ENCODE measurements at regions not wholly inside any gene's neighbourhood (a gene's known extent, or its start where the extent isn't known, plus 50 kb on each side); places are given as distances from the start of the nearest gene placed in this dataset.

DNA sequence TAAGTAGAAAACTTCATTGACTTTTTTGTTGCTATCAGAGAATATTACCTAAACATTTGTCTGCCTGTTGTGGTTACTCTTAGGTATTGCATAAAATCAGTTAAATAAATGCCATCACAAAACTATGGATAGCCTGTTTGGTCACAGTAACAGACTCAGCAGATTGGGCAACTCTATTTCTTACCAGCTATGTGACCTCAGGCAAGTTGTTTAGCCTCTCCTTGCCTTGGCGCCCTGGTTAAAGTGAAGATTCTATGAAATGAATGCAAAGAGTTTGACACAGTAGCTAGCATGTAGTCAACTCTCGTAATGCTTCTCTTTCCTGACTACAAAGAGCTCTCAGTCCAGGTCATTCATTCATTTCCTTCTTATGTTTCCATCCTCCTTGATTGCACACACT is 82.5 kb upstream of the ID4 start:
- POLR2A ChIA-PET (ENCODE audit: low non-redundant PET) = no interaction called here
- H3K27ac ChIP-seq = no peak overlapping the region
- TF ChIP-seq, protein P1, sequence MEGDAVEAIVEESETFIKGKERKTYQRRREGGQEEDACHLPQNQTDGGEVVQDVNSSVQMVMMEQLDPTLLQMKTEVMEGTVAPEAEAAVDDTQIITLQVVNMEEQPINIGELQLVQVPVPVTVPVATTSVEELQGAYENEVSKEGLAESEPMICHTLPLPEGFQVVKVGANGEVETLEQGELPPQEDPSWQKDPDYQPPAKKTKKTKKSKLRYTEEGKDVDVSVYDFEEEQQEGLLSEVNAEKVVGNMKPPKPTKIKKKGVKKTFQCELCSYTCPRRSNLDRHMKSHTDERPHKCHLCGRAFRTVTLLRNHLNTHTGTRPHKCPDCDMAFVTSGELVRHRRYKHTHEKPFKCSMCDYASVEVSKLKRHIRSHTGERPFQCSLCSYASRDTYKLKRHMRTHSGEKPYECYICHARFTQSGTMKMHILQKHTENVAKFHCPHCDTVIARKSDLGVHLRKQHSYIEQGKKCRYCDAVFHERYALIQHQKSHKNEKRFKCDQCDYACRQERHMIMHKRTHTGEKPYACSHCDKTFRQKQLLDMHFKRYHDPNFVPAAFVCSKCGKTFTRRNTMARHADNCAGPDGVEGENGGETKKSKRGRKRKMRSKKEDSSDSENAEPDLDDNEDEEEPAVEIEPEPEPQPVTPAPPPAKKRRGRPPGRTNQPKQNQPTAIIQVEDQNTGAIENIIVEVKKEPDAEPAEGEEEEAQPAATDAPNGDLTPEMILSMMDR (conservative IDR thresholded peaks at IDR 0.05; ENCODE audit: low read depth) = no peak
- DNase-seq (ENCODE audit: low spot score) = no peak
- CTCF ChIA-PET = no interaction called here

DNA sequence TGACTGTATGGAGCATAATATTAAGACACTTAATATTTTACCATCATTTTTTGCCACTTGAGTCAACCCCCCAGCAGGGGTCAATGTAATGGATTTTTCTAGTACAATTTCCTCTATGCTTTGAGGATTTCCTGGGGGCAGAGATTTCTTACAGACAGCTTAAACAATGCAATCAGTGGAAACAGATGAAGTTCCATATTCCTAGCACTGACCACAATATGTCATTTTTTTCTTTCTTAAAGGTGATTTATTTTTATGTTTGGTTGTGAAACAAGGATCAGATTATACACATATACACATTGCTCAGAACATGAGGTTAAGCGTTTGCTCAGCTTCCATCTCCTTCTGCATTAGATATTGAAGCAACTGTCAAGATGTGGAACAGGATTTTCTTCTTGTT is 82.0 kb upstream of the ID4 start:
- H3K27ac ChIP-seq = no peak overlapping the region
- TF ChIP-seq, protein P1 (conservative IDR thresholded peaks at IDR 0.05; ENCODE audit: low read depth) = no peak
- POLR2A ChIA-PET (ENCODE audit: low non-redundant PET) = no interaction called here
- CTCF ChIA-PET = no interaction called here
- no peak for DNase-seq (ENCODE audit: low spot score)

DNA sequence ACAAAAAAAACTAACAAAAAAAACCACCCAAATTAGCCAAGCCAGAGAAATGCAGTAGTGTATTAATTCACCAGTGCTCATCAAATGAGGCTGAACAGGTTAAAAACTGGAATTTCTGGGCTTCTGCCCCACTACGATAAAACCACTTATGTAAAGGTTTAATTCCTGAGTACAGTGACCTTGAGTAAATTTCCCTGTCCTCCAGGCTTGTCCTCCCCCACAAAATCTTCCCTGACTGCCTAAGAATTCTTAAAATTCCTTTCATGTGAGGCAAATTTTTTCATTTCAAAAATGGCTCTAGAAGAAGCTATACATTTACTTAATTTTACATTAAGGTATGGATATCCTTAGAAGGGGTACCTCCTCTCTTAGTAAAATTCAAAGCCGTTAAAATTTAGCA is 80.1 kb upstream of the ID4 start:
- DNase-seq (ENCODE audit: low spot score) = no peak
- CTCF ChIA-PET = no interaction called here
- TF ChIP-seq, protein P1 (conservative IDR thresholded peaks at IDR 0.05; ENCODE audit: low read depth) = no peak
- POLR2A ChIA-PET (ENCODE audit: low non-redundant PET) = no interaction called here
- no peak overlapping the region for H3K27ac ChIP-seq

DNA sequence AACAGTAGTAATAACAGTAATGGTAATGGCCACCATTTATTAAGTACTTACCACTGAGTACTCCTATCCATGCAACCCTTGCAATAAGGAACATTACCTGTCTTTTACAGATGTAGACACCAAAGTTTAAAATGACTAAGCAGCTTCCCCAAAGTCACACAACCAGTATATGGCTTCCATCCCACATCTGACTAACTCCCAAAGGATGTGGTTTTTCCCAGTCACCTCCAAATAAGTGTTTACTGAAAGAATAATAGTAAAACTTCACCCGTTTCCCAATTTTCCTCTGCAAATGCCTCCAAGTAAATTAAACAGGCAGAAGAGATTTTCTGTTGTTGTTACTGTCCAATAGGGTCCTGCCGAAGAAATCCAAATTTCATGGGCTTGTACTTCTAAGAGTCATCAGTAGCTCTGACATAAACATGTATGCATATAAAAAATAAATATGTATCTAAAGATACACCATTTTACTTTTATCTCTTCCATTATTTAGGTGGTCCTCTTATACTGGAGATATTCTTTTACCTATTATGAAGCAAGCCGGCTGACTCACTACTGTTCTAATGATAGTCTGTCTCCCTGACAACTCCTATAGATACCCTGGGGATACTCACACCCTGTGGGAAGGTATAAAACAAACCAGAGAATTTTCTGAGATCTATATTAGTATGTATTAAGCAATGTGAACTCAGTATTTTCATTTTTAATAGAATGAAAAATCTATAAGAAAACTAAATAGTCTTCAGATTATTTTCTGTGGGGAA is 77.9 kb upstream of the ID4 start:
- TF ChIP-seq, protein P1 (conservative IDR thresholded peaks at IDR 0.05; ENCODE audit: low read depth) = no peak
- CTCF ChIA-PET = interaction anchor here (0.7 kb wide), 1 partner anchor 127 kb away, joined by 5 read pairs; no protein-coding TSS in a partner anchor
- DNase-seq (ENCODE audit: low spot score) = peak; percentile 45
- POLR2A ChIA-PET (ENCODE audit: low non-redundant PET) = no interaction called here
- H3K27ac ChIP-seq = no peak overlapping the region

DNA sequence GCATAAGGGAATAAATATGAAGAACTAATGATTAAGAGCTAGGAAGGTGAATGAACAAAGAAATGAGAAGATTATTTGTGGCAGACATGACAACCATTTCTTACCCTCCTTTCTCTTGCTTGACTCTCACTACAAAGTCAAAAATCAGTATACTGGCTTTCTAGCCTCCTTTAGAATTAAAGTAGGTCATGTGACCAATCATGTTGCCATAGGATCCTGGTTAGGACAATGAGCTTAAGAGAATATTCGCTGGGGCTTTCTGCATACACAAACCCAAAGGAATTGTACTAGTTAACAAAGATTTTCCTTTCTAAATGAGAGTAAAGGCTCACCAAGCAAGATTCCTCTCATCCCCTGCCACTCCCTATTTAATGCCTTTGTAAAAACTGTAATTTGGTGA is 76.0 kb upstream of the ID4 start:
- ChIA-PET POLR2A (ENCODE audit: low non-redundant PET) (no interaction called here), CTCF (no interaction called here)
- no peak for DNase-seq (ENCODE audit: low spot score)
- TF ChIP-seq, protein P1 (conservative IDR thresholded peaks at IDR 0.05; ENCODE audit: low read depth) = no peak
- no peak overlapping the region for H3K27ac ChIP-seq

DNA sequence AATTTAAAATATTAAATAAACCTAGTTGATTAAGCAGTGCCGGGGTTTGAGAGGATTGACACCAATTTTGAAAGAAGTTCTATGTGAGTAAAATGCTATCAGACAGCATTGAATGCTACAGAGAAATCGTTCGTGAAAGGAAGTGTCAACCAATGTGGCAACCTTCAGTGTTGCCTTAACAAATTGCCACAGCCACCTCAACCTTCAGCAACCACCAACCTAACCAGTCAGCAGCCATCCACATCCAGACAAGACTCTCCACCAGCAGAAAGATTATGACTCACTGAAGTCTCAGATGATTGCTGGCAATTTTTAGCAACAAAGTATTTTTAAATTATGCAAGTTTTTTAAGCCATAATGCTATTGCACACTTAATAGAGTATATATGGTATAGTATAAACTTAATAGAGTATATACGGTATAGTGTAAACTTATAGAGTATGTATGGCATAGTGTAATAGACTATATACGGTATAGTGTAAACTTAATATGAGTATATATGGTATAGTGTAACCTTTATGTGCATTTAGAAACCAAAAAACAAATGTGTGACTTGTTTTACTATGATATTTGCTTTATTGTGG is 65.3 kb upstream of the ID4 start:
- ChIA-PET POLR2A (ENCODE audit: low non-redundant PET) (no interaction called here), CTCF (no interaction called here)
- TF ChIP-seq, protein P1 (conservative IDR thresholded peaks at IDR 0.05; ENCODE audit: low read depth) = no peak
- no peak overlapping the region for H3K27ac ChIP-seq
- DNase-seq (ENCODE audit: low spot score) = no peak

Measured in RWPE1 (cell line).